Ovary (tissue), 3 donors: ENCODE measurements at regions not wholly inside any gene's neighbourhood (a gene's known extent, or its start where the extent isn't known, plus 50 kb on each side); places are given as distances from the start of the nearest gene placed in this dataset.

Experiments
- CTCF ChIP-seq, 3 donors: fragments of 450-650 bp in 2 of 3; fragments of 200-600 bp in 1 of 3; IDR thresholded peaks; one replicate each; pipeline versions ENCODE4 v1.5.1 to v1.8.0; 2016 to 2022; ENCODE audit warnings: antibody characterized with exemption in 3 of 3, mild to moderate bottlenecking in 1 of 3
- EP300 ChIP-seq: sonication (generic); formaldehyde crosslinking; IDR thresholded peaks from one replicate; pipeline ENCODE4 v1.6.1; 2017; ENCODE audit warnings: antibody characterized with exemption
- POLR2A ChIP-seq: fragments of 450-650 bp; IDR thresholded peaks from one replicate; pipeline ENCODE4 v1.6.1; 2017; ENCODE audit warnings: antibody characterized with exemption, mild to moderate bottlenecking, moderate library complexity
- donor health status: DM: no; HTN: no; CAD: no.

- TF ChIP-seq POLR2A (no peak), CTCF (IDR thresholded peaks at IDR 0.05) (no peak), EP300 (no peak)
Measured at GRCh38 chr5:56606192-56606591, 209.2 kb upstream of the MAP3K1 start.
